WTC11 (cell line): ENCODE measurements at regions not wholly inside any gene's neighbourhood (a gene's known extent, or its start where the extent isn't known, plus 50 kb on each side); places are given as distances from the start of the nearest gene placed in this dataset.

Source experiments
- ATAC-seq: fragments of 200-7000 bp; cut with Tn5 transposase; 2 replicates; pipeline ENCODE4 v1.10.0; 2021; ENCODE audit warnings: mild to moderate bottlenecking, moderate library complexity
- CTCF ChIA-PET: fragments of 300-600 bp; sonication (Branson Sonifier 250); formaldehyde crosslinking; loops from one replicate; lab custom pipeline; 2021; ENCODE audit warnings: antibody characterized with exemption; lab: Charles Lee
- POLR2A ChIA-PET: fragments of 350-600 bp; sonication (Branson Sonifier 250); formaldehyde crosslinking; loops from one replicate; lab custom pipeline; 2021; ENCODE audit warnings: antibody characterized with exemption; lab: Charles Lee
- DNase-seq: peaks from one replicate; pipeline ENCODE4 v3.0.0; 2021; ENCODE audit warnings: low spot score
- H3K27ac Mint-ChIP-seq: 2 replicates; pipeline ENCODE4 v1.8.0; 2021; ENCODE audit warnings: mixed read lengths
- H3K27me3 Mint-ChIP-seq: 2 replicates; pipeline ENCODE4 v1.8.0; 2021; ENCODE audit warnings: low read depth, mild to moderate bottlenecking, moderate library complexity, mixed read lengths
- H3K36me3 Mint-ChIP-seq: 2 replicates; pipeline ENCODE4 v1.8.0; 2021; ENCODE audit warnings: mixed read lengths
- H3K4me1 Mint-ChIP-seq: 2 replicates; pipeline ENCODE4 v1.8.0; 2022; ENCODE audit warnings: mixed read lengths
- H3K4me3 Mint-ChIP-seq: 2 replicates; pipeline ENCODE4 v1.8.0; 2021; ENCODE audit warnings: mild to moderate bottlenecking, moderate library complexity, mixed read lengths
- H3K9me3 Mint-ChIP-seq: 2 replicates; pipeline ENCODE4 v1.8.0; 2021; ENCODE audit warnings: mixed read lengths
- CBFB ChIP-seq: sonication (generic); formaldehyde crosslinking; IDR thresholded peaks from 2 replicates; pipeline ENCODE4 v1.8.1; 2022; ENCODE audit warnings: mild to moderate bottlenecking, low read depth, missing genetic modification reagents
- CREB1 ChIP-seq: sonication (generic); formaldehyde crosslinking; IDR thresholded peaks from 2 replicates; pipeline ENCODE4 v1.8.0; 2023; ENCODE audit warnings: mild to moderate bottlenecking, missing genetic modification reagents
- ELF4 ChIP-seq: sonication (generic); formaldehyde crosslinking; IDR thresholded peaks from 2 replicates; pipeline ENCODE4 v1.8.1; 2022; ENCODE audit warnings: low read depth, mild to moderate bottlenecking, moderate library complexity, missing genetic modification reagents
- EMX1 ChIP-seq: fragments of 250-450 bp; sonication (Bioruptor Pico); IDR thresholded peaks from 2 replicates; pipeline ENCODE4 v1.8.0; 2021; ENCODE audit warnings: mild to moderate bottlenecking
- ESRRA ChIP-seq: sonication (generic); formaldehyde crosslinking; IDR thresholded peaks from 2 replicates; pipeline ENCODE4 v1.8.1; 2022; ENCODE audit warnings: mild to moderate bottlenecking, missing genetic modification reagents, borderline replicate concordance
- KAT7 ChIP-seq: sonication (generic); formaldehyde crosslinking; IDR thresholded peaks from 2 replicates; pipeline ENCODE4 v1.8.1; 2023; ENCODE audit warnings: missing genetic modification reagents, mild to moderate bottlenecking, borderline replicate concordance
- MXD4 ChIP-seq: fragments of 250-450 bp; sonication (Bioruptor Pico); IDR thresholded peaks from 2 replicates; pipeline ENCODE4 v1.8.0; 2021; ENCODE audit warnings: mild to moderate bottlenecking, moderate library complexity, borderline replicate concordance
- NFATC4 ChIP-seq: fragments of 250-450 bp; sonication (Bioruptor Pico); IDR thresholded peaks from 2 replicates; pipeline ENCODE4 v1.9.0; 2021; ENCODE audit warnings: mild to moderate bottlenecking
- NR1H2 ChIP-seq: sonication (generic); formaldehyde crosslinking; IDR thresholded peaks from 2 replicates; pipeline ENCODE4 v1.9.0; 2021; ENCODE audit warnings: mild to moderate bottlenecking, moderate library complexity, missing genetic modification reagents
- PRRX2 ChIP-seq: fragments of 250-450 bp; sonication (Bioruptor Pico); IDR thresholded peaks from 2 replicates; pipeline ENCODE4 v1.8.0; 2021; ENCODE audit warnings: mild to moderate bottlenecking
- RELA ChIP-seq: sonication (generic); formaldehyde crosslinking; IDR thresholded peaks from 2 replicates; pipeline ENCODE4 v1.8.1; 2022; ENCODE audit warnings: missing genetic modification reagents, mild to moderate bottlenecking, borderline replicate concordance
- TEAD1 ChIP-seq: sonication (generic); formaldehyde crosslinking; IDR thresholded peaks from 2 replicates; pipeline ENCODE4 v1.8.0; 2022; ENCODE audit warnings: mild to moderate bottlenecking, missing genetic modification reagents
- ZBTB21 ChIP-seq: sonication (generic); formaldehyde crosslinking; IDR thresholded peaks from 2 replicates; pipeline ENCODE4 v1.8.1; 2023; ENCODE audit warnings: mild to moderate bottlenecking, missing genetic modification reagents, borderline replicate concordance
- ZNF121 ChIP-seq: sonication (generic); formaldehyde crosslinking; IDR thresholded peaks from 2 replicates; pipeline ENCODE4 v1.8.0; 2023; ENCODE audit warnings: missing genetic modification reagents
- ZNF219 ChIP-seq: sonication (generic); formaldehyde crosslinking; IDR thresholded peaks from 2 replicates; pipeline ENCODE4 v1.8.0; 2023; ENCODE audit warnings: missing genetic modification reagents, mild to moderate bottlenecking, borderline replicate concordance
- ZNF396 ChIP-seq: fragments of 250-450 bp; sonication (Bioruptor Pico); IDR thresholded peaks from 2 replicates; pipeline ENCODE4 v1.8.0; 2021; ENCODE audit warnings: mild to moderate bottlenecking, moderate library complexity, borderline replicate concordance
- ZNF416 ChIP-seq: fragments of 250-450 bp; sonication (Bioruptor Pico); IDR thresholded peaks from 2 replicates; pipeline ENCODE4 v1.9.0; 2021; ENCODE audit warnings: mild to moderate bottlenecking, inconsistent platforms
- TF ChIP-seq, protein P1 (sequence below): sonication (generic); formaldehyde crosslinking; IDR thresholded peaks from 2 replicates; pipeline ENCODE4 v1.8.1; 2022; ENCODE audit warnings: low read depth, missing genetic modification reagents, borderline replicate concordance
- TF ChIP-seq, protein P2 (sequence below): fragments of 250-450 bp; sonication (Bioruptor Pico); IDR thresholded peaks from 2 replicates; pipeline ENCODE4 v1.9.0; 2021; ENCODE audit warnings: moderate library complexity, mild to moderate bottlenecking, inconsistent platforms, borderline replicate concordance
- TF ChIP-seq, protein P3 (sequence below): sonication (generic); formaldehyde crosslinking; IDR thresholded peaks from 2 replicates; pipeline ENCODE4 v1.8.0; 2022; ENCODE audit warnings: mild to moderate bottlenecking, missing genetic modification reagents
- TF ChIP-seq, protein P4 (sequence below): sonication (generic); formaldehyde crosslinking; IDR thresholded peaks from 2 replicates; pipeline ENCODE4 v1.8.0; 2023; ENCODE audit warnings: missing genetic modification reagents, mild to moderate bottlenecking, borderline replicate concordance
- TF ChIP-seq, protein P5 (sequence below): sonication (generic); formaldehyde crosslinking; IDR thresholded peaks from 2 replicates; pipeline ENCODE4 v1.8.1; 2023; ENCODE audit warnings: mild to moderate bottlenecking, missing genetic modification reagents

DNA sequence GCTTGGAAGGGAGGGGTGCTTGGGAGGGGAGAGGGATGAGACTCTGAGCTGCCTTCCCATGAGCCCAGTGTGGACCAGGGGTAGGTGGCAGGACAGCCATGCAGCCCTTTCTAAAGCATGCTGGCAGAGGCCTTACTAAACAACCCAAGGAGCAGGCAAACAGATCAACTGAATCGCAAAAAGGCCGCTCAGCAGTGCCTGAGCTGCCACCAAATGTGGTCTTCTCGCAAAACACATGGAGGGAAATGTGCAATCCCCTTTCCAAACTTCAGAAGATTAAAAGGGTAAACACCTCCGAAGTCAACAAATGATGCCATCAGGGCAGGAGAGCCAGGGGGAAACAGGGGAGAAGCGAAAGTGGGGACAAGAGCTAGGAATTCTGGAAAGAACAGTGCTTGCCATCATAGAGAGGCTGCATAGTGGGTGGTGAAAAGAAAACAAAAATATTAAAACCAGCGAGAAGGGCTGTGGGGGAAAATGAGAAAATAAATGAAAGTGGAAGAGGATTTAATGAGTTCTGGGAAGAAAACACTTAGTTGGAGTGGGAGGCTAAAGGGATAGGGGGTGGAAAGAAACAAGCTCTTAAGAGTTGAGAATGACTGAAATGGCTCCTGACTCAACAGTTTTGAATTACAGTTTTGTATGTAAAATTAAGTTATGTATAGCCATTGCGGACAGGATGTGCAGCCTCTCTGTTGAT is 62.2 kb upstream of the ZNF32 start:
- Mint-ChIP-seq H3K27me3 (0 out of 2 replicates have a peak, but pooled peaks cover 2% of the 10 kb centered on the region), H3K4me1 (no peaks in the 10 kb centered on the region), H3K4me3 (no peak overlapping the region), H3K27ac (no peak overlapping the region), H3K36me3 (no peaks in the 10 kb centered on the region), H3K9me3 (peaks cover 11% of the 10 kb centered on the region)
- TF ChIP-seq, protein P1, sequence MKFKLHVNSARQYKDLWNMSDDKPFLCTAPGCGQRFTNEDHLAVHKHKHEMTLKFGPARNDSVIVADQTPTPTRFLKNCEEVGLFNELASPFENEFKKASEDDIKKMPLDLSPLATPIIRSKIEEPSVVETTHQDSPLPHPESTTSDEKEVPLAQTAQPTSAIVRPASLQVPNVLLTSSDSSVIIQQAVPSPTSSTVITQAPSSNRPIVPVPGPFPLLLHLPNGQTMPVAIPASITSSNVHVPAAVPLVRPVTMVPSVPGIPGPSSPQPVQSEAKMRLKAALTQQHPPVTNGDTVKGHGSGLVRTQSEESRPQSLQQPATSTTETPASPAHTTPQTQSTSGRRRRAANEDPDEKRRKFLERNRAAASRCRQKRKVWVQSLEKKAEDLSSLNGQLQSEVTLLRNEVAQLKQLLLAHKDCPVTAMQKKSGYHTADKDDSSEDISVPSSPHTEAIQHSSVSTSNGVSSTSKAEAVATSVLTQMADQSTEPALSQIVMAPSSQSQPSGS (CRISPR knock-in tag) = no peak
- TF ChIP-seq RELA (no peak), ZBTB21 (CRISPR knock-in tag) (no peak), KAT7 (CRISPR knock-in tag) (no peak), ESRRA (CRISPR knock-in tag) (no peak), PRRX2 (no peak), ZNF396 (CRISPR knock-in tag) (no peak), EMX1 (CRISPR knock-in tag) (no peak), NR1H2 (CRISPR knock-in tag) (no peak), MXD4 (CRISPR knock-in tag) (no peak), NFATC4 (CRISPR knock-in tag) (no peak), ZNF416 (CRISPR knock-in tag) (no peak), CBFB (CRISPR knock-in tag) (no peak), ZNF121 (no peak), TEAD1 (CRISPR knock-in tag) (no peak), ZNF219 (CRISPR knock-in tag) (no peak), CREB1 (CRISPR knock-in tag) (no peak), ELF4 (CRISPR knock-in tag) (no peak)
- TF ChIP-seq, protein P2, sequence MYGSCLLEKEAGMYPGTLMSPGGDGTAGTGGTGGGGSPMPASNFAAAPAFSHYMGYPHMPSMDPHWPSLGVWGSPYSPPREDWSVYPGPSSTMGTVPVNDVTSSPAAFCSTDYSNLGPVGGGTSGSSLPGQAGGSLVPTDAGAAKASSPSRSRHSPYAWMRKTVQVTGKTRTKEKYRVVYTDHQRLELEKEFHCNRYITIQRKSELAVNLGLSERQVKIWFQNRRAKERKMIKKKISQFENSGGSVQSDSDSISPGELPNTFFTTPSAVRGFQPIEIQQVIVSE (CRISPR knock-in tag) = no peak
- TF ChIP-seq, protein P3, sequence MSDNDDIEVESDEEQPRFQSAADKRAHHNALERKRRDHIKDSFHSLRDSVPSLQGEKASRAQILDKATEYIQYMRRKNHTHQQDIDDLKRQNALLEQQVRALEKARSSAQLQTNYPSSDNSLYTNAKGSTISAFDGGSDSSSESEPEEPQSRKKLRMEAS = no peak
- ChIA-PET POLR2A (no interaction called here), CTCF (no interaction called here)
- DNase-seq (no peak), ATAC-seq (no peak)

DNA sequence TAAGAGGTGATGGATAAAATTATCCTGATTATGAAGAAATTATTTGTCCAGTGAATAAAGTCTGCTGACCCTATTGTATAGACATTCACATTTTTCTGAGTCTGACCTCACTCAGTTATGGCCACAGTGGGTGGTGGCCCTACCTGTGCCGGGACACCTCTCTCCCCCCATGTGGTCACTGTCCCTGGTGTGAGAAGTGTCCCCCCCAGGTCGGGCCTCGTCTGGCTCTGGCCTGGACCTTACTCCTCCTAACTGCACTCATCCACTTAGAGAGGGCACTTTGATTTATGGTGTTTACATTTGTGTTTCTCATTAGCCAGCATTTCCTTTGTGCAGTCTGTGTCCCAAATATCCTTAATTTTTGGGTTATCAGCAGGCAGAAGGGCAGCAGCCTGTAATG is 59.6 kb upstream of the ZNF32 start:
- no peak for DNase-seq
- H3K36me3 Mint-ChIP-seq = no peaks in the 10 kb centered on the region
- no peak overlapping the region for H3K27ac Mint-ChIP-seq
- ATAC-seq = no peak
- no peak overlapping the region for H3K4me3 Mint-ChIP-seq
- 0 out of 2 replicates have a peak, but pooled peaks cover 3% of the 10 kb centered on the region for H3K9me3 Mint-ChIP-seq
- CTCF ChIA-PET = no interaction called here
- no peaks in the 10 kb centered on the region for H3K4me1 Mint-ChIP-seq
- POLR2A ChIA-PET = no interaction called here
- 0 out of 2 replicates have a peak, but pooled peaks cover 2% of the 10 kb centered on the region for H3K27me3 Mint-ChIP-seq
- no peak for TF ChIP-seq PRRX2
- TF ChIP-seq, protein P4, sequence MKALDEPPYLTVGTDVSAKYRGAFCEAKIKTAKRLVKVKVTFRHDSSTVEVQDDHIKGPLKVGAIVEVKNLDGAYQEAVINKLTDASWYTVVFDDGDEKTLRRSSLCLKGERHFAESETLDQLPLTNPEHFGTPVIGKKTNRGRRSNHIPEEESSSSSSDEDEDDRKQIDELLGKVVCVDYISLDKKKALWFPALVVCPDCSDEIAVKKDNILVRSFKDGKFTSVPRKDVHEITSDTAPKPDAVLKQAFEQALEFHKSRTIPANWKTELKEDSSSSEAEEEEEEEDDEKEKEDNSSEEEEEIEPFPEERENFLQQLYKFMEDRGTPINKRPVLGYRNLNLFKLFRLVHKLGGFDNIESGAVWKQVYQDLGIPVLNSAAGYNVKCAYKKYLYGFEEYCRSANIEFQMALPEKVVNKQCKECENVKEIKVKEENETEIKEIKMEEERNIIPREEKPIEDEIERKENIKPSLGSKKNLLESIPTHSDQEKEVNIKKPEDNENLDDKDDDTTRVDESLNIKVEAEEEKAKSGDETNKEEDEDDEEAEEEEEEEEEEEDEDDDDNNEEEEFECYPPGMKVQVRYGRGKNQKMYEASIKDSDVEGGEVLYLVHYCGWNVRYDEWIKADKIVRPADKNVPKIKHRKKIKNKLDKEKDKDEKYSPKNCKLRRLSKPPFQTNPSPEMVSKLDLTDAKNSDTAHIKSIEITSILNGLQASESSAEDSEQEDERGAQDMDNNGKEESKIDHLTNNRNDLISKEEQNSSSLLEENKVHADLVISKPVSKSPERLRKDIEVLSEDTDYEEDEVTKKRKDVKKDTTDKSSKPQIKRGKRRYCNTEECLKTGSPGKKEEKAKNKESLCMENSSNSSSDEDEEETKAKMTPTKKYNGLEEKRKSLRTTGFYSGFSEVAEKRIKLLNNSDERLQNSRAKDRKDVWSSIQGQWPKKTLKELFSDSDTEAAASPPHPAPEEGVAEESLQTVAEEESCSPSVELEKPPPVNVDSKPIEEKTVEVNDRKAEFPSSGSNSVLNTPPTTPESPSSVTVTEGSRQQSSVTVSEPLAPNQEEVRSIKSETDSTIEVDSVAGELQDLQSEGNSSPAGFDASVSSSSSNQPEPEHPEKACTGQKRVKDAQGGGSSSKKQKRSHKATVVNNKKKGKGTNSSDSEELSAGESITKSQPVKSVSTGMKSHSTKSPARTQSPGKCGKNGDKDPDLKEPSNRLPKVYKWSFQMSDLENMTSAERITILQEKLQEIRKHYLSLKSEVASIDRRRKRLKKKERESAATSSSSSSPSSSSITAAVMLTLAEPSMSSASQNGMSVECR = no peak
- TF ChIP-seq, protein P5, sequence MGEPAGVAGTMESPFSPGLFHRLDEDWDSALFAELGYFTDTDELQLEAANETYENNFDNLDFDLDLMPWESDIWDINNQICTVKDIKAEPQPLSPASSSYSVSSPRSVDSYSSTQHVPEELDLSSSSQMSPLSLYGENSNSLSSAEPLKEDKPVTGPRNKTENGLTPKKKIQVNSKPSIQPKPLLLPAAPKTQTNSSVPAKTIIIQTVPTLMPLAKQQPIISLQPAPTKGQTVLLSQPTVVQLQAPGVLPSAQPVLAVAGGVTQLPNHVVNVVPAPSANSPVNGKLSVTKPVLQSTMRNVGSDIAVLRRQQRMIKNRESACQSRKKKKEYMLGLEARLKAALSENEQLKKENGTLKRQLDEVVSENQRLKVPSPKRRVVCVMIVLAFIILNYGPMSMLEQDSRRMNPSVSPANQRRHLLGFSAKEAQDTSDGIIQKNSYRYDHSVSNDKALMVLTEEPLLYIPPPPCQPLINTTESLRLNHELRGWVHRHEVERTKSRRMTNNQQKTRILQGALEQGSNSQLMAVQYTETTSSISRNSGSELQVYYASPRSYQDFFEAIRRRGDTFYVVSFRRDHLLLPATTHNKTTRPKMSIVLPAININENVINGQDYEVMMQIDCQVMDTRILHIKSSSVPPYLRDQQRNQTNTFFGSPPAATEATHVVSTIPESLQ (CRISPR knock-in tag) = no peak
- TF ChIP-seq, protein P3 = no peak
